ENCODE measurements at regions not wholly inside any gene's neighbourhood (a gene's known extent, or its start where the extent isn't known, plus 50 kb on each side); places are given as distances from the start of the nearest gene placed in this dataset.
A peak's percentile ranks its signal among the peaks of the same experiment; 100 is the strongest.

DNA sequence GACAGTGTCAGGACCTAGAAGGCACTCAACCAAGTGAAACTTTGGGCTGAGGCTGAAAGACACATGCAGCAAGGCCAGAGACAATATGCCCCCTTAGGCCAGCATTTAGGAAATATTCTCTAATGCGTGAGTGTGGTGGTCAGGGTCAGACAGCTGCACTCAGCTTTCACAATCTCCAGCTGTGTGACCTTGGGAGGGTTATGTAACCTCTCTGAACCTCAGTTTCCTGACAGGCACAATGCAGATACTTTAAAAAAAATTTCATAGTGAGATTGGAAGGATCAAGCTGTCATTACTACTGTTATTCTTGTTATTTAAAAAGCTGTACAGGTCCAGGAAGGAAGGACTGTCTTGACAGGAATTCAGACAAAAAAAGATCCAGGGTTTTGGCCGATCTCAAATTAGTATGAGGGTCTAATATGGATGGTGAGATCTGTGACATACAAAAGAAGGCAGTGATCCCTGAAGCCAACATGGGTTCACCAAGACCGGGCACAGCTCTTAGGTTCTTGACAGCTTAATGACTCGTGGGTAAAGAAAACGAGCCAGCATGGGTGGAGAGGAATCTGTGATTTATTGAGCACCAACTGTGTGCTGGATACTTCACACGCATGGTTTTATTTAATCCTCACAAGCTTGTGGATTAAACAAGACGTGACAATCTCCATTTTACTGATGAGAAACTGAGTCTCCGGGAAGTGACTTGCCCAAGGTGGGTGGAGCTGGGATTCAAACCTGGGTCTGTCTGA lies 54.6 kb upstream of the POU3F1 start:
- DNase-seq = no peak
- H3K36me3 ChIP-seq (ENCODE audit: control insufficient read depth in 3 of 3, insufficient read depth in 2 of 3, low read depth in 1 of 3, low read length in 3 of 3) = no peaks in the 10 kb centered on the region
- peaks cover 0 to 4% (median 0%) of the 10 kb centered on the region in 3 donors for H3K4me1 ChIP-seq (ENCODE audit: control insufficient read depth in 3 of 3, insufficient read depth in 2 of 3, low read depth in 1 of 3, low read length in 2 of 3)
- no peak for FAIRE-seq
- H3K4me3 ChIP-seq (ENCODE audit: low read depth in 1 of 3, low read length in 3 of 3) = no peak overlapping the region
- WGBS, 3 donors = 78 to 88% (median 83%) methylated on average over 8 of the region's 8 CpGs
- peaks cover 0 to 4% (median 0%) of the 10 kb centered on the region in 3 donors for H3K27me3 ChIP-seq (ENCODE audit: control insufficient read depth in 3 of 3, insufficient read depth in 3 of 3, low read length in 3 of 3)
- H3K9me3 ChIP-seq (ENCODE audit: control insufficient read depth in 2 of 2, insufficient read depth in 1 of 2, low read depth in 1 of 2, low read length in 1 of 2) = no peaks in the 10 kb centered on the region
- H3K27ac ChIP-seq (ENCODE audit: low read depth in 1 of 3, low read length in 2 of 3) = no peak overlapping the region

DNA sequence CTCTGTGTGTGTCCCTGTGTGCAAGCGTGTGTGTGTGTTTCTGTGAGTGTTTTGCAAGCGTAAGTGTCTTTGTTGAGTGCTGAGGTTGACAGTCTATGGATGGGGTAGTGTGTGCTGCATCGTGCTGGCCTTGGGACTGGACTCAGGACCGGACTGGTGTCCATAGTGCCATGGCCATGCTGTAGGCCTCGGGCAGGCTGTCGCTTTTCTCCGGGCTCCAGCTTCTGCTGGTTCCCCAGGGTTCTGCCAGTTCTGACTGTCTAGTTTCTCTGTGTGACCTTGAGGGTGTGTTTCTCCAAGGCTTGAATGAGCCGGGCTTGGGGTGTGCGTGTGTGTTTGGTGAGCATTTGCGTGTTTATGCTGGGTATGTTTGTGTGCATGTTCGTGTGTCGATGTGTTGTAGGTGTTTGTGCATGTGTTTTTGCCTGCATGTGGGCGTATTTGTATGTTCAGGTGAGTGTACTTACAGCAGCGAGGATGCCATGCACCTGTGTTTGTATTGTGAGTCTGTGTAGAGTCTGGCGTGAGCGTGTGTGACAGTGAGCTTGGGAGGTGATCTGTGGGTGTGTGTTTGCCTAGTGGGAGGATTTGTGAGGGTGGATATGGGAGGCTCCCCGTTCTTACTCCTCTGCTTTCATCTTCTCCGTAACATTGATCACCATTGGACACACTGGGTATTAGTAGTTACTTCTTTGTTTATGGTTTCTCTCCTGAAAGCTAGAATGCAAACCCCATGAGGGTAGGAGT lies 51.7 kb upstream of the POU3F1 start:
- no peaks in the 10 kb centered on the region for H3K9me3 ChIP-seq (ENCODE audit: control insufficient read depth in 2 of 2, insufficient read depth in 1 of 2, low read depth in 1 of 2, low read length in 1 of 2)
- H3K4me1 ChIP-seq (ENCODE audit: control insufficient read depth in 3 of 3, insufficient read depth in 2 of 3, low read depth in 1 of 3, low read length in 2 of 3) = peaks cover 0 to 4% (median 0%) of the 10 kb centered on the region in 3 donors
- no peak for DNase-seq
- FAIRE-seq = no peak
- no peaks in the 10 kb centered on the region for H3K36me3 ChIP-seq (ENCODE audit: control insufficient read depth in 3 of 3, insufficient read depth in 2 of 3, low read depth in 1 of 3, low read length in 3 of 3)
- H3K4me3 ChIP-seq (ENCODE audit: low read depth in 1 of 3, low read length in 3 of 3) = no peak overlapping the region
- 81 to 85% (median 82%) methylated on average over 18 of the region's 18 CpGs for WGBS, 3 donors
- no peak overlapping the region for H3K27ac ChIP-seq (ENCODE audit: low read depth in 1 of 3, low read length in 2 of 3)
- peaks cover 0 to under 1% (median 0%) of the 10 kb centered on the region in 3 donors for H3K27me3 ChIP-seq (ENCODE audit: control insufficient read depth in 3 of 3, insufficient read depth in 3 of 3, low read length in 3 of 3)

DNA sequence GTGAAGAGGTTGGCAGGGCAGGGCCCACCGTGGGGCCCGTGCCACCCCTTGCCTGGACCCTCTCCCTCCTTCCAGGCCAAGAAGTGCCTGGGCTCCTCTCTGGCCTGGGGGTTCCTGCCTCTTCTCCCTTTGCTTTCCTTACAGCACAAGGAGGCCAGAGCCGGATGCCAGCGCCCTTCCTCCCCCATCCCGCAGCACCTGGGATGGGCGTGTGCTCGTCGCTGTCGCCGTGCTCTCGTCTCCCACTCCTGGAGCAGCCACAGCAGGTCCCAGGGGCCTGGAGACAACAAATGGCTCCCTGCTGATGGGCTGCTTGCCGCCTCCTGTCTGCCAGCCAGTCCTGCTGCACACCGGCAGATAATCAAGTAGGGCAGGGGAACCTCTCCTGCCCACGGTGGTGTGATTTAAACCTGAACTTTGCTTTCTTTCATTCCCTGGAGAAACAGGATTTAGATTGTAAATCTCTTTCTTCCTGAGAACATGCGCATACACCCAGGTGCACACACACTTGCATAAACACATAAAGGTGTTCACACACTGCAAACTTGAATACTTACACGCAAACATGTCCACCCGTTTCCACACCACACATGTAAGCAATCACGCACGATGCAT lies 50.8 kb upstream of the POU3F1 start:
- FAIRE-seq = no peak
- WGBS, 3 donors = 23 to 65% (median 39%) methylated on average over 14 to 19 of the region's 19 CpGs
- Histone ChIP-seq H3K9me3 (ENCODE audit: control insufficient read depth in 2 of 2, insufficient read depth in 1 of 2, low read depth in 1 of 2, low read length in 1 of 2) (no peaks in the 10 kb centered on the region), H3K27ac (ENCODE audit: low read depth in 1 of 3, low read length in 2 of 3) (no peak overlapping the region), H3K27me3 (ENCODE audit: control insufficient read depth in 3 of 3, insufficient read depth in 3 of 3, low read length in 3 of 3) (no peaks in the 10 kb centered on the region), H3K4me3 (ENCODE audit: low read depth in 1 of 3, low read length in 3 of 3) (no peak overlapping the region), H3K4me1 (ENCODE audit: control insufficient read depth in 3 of 3, insufficient read depth in 2 of 3, low read depth in 1 of 3, low read length in 2 of 3) (peaks cover 0 to 4% (median 0%) of the 10 kb centered on the region in 3 donors), H3K36me3 (ENCODE audit: control insufficient read depth in 3 of 3, insufficient read depth in 2 of 3, low read depth in 1 of 3, low read length in 3 of 3) (no peaks in the 10 kb centered on the region)
- peak; percentile 5 to 43 for DNase-seq

Data from small intestine (tissue), 7 donors.